ENCODE measurements at regions not wholly inside any gene's neighbourhood (a gene's known extent, or its start where the extent isn't known, plus 50 kb on each side); places are given as distances from the start of the nearest gene placed in this dataset.
A peak's percentile ranks its signal among the peaks of the same experiment; 100 is the strongest.

DNA sequence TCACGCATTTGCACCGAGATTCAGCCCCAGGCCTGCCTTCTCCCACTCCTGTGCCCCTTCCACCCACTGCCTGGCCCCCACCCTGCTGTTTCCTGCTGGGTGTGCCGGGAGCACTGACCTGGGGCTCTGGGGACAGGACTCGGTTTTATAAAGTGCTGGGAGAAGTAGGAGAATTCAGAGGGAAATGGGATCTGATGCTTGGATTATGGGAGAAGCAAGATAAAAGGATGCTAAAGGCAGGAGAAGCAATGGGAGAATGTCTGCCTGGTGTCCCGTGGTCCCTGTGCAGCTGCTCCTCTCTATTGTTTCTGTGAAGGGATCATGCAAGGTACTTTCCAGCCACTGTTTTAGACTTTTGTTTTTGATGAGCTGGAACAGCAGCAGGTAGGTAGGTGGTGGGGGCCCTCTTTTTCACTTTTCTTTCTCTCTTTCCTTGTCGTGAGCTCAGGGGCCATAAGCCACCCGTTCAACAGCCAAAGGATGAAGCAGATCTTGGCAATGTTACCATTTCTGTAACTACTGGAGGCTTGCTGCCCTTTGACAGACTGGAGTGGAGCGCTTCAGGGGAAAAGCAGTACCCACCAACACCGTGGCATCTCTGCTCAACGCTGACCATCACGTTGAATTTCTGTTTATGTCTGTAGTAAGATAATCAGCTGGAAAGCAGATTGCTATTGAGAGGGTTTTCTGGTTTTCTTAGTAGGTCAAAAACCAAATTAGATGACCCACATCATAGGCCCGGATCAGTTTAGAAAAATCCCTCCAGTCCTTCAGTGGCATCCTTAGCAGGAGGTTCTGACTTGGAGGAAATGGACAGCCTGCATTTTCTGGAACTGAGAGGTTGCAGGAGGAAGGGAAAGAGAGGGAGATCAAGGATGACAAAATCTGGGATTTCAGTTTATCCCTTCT lies 63.8 kb upstream of the ENPP6 start:
- H3K79me2 ChIP-seq (ENCODE audit: control insufficient read depth, insufficient read depth, low read length), result no peaks in the 10 kb centered on the region
- TF ChIP-seq EZH2 (IDR thresholded peaks at IDR 0.05; ENCODE audit: borderline replicate concordance, insufficient read depth, low read depth, low read length, poor library complexity, severe bottlenecking), result no peak
- TF ChIP-seq, protein P1, sequence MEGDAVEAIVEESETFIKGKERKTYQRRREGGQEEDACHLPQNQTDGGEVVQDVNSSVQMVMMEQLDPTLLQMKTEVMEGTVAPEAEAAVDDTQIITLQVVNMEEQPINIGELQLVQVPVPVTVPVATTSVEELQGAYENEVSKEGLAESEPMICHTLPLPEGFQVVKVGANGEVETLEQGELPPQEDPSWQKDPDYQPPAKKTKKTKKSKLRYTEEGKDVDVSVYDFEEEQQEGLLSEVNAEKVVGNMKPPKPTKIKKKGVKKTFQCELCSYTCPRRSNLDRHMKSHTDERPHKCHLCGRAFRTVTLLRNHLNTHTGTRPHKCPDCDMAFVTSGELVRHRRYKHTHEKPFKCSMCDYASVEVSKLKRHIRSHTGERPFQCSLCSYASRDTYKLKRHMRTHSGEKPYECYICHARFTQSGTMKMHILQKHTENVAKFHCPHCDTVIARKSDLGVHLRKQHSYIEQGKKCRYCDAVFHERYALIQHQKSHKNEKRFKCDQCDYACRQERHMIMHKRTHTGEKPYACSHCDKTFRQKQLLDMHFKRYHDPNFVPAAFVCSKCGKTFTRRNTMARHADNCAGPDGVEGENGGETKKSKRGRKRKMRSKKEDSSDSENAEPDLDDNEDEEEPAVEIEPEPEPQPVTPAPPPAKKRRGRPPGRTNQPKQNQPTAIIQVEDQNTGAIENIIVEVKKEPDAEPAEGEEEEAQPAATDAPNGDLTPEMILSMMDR (IDR thresholded peaks at IDR 0.05), result no peak
- ATAC-seq (ENCODE audit: low read depth) (no peak), DNase-seq (peak; percentile 41)
- Mint-ChIP-seq H3K9me3 (ENCODE audit: insufficient read depth) (peaks cover 4% of the 10 kb centered on the region), H3K4me3 (peak overlapping the region; percentile 77), H3K27ac (peak overlapping the region; percentile 69), H3K27me3 (no peaks in the 10 kb centered on the region), H3K4me1 (peaks cover 58% of the 10 kb centered on the region)
- no peaks in the 10 kb centered on the region for H3K36me3 ChIP-seq (replicated peaks in 1 of 2; ENCODE audit: control extremely low read depth in 1 of 2, control insufficient read depth in 1 of 2, extremely low read depth in 1 of 2, insufficient read depth in 2 of 2, low read length in 1 of 2)
- no peaks in the 10 kb centered on the region for H4K20me1 ChIP-seq (ENCODE audit: control insufficient read depth, insufficient read depth, low read length, poor library complexity, severe bottlenecking)
- WGBS (ENCODE audit: insufficient coverage), result 49% methylated on average over 6 of the region's 12 CpGs
- H3K4me2 ChIP-seq (replicated peaks; ENCODE audit: low read depth, low read length, poor library complexity, severe bottlenecking), result peak overlapping the region; percentile 64
- H3K27me3 ChIP-seq (replicated peaks in 1 of 4; ENCODE audit: control extremely low read depth in 1 of 4, control insufficient read depth in 3 of 4, insufficient read depth in 4 of 4, low read length in 3 of 4), result no peaks in the 10 kb centered on the region
- no peak overlapping the region for H3K4me3 ChIP-seq (ENCODE audit: control extremely low read depth in 1 of 5, extremely low read depth in 1 of 5, insufficient read depth in 1 of 5, low read depth in 2 of 5, low read length in 4 of 5)
- CTCF ChIA-PET, result interaction anchor here (0.7 to 7.5 kb wide), 6 partner anchors 14 to 258 kb away, joined by 3 to 137 read pairs (median 4); partner anchors contain the start of gene IRF2
- peaks cover 0 to 15% (median 12%) of the 10 kb centered on the region in 3 donors for H3K9me3 ChIP-seq (ENCODE audit: control extremely low read depth in 1 of 3, control insufficient read depth in 2 of 3, insufficient read depth in 1 of 3, low read length in 2 of 3)
- POLR2A ChIA-PET, result interaction anchor here (0.6 to 1.4 kb wide), 3 partner anchors 34 to 193 kb away, joined by 3 to 5 read pairs (median 3); partner anchors contain the start of gene IRF2
- H3K4me1 ChIP-seq (ENCODE audit: control insufficient read depth in 2 of 2, insufficient read depth in 2 of 2, low read length in 2 of 2), result peaks cover 48% of the 10 kb centered on the region in 2 donors
- peak overlapping the region; percentile 62 for H2AFZ ChIP-seq (ENCODE audit: insufficient read depth, low read depth, low read length, poor library complexity, severe bottlenecking)
- intact Hi-C loops (cut with micrococcal nuclease), result loop anchor here (1.0 to 5.0 kb wide), 4 partner anchors 13 to 101 kb away; no protein-coding TSS in a partner anchor
- H3K9ac ChIP-seq (ENCODE audit: low read length), result no peak overlapping the region
- H3K27ac ChIP-seq (ENCODE audit: low read length in 2 of 2), result peak overlapping the region; percentile 42 to 73
